ENCODE measurements at regions not wholly inside any gene's neighbourhood (a gene's known extent, or its start where the extent isn't known, plus 50 kb on each side); places are given as distances from the start of the nearest gene placed in this dataset.

GRCh38 chr5:103374473-103374963 lies 116.0 kb downstream of the MACIR start:
- TF ChIP-seq CTCF (conservative IDR thresholded peaks at IDR 0.05; ENCODE audit: low read length) (no peak), EZH2phosphoT487 (IDR thresholded peaks at IDR 0.05; ENCODE audit: borderline replicate concordance) (no peak)

Measured in Loucy (cell line).